Gastroesophageal sphincter (tissue), 3 donors: ENCODE measurements at regions not wholly inside any gene's neighbourhood (a gene's known extent, or its start where the extent isn't known, plus 50 kb on each side); places are given as distances from the start of the nearest gene placed in this dataset.

Source experiments
- POLR2AphosphoS5 ChIP-seq: sonication (generic); formaldehyde crosslinking; IDR thresholded peaks from one replicate; pipeline ENCODE4 v1.6.1; 2017; ENCODE audit warnings: antibody characterized with exemption
- TF ChIP-seq, protein P1 (sequence below), 4 experiments: fragments of 200-600 bp in 2 of 4; fragments of 450-650 bp in 2 of 4; sonication (generic) in 1 of 4; IDR thresholded peaks; one replicate each; pipeline ENCODE4 v1.5.1; 2017 to 2019; ENCODE audit warnings: antibody characterized with exemption in 4 of 4, mild to moderate bottlenecking in 2 of 4, moderate library complexity in 2 of 4

DNA sequence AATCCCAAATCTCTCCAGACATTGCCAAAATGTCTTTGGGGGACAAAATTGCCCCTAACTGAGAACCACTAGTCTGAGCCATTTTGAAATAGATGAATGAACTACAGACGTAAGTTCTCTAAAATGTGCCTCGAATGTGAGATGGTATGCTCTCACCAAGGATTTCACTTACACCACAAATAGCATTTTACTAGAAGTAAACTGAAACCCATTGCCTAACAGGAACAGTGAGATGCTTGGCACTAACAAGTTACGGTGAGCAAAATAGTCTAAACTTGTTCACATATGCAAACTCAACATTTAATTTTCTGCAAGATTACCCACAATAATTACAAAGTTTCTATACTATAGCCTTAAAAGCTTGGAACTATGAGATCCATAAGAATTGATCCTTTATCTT, 343.6 kb upstream of the ESRRG start:
- TF ChIP-seq, protein P1, sequence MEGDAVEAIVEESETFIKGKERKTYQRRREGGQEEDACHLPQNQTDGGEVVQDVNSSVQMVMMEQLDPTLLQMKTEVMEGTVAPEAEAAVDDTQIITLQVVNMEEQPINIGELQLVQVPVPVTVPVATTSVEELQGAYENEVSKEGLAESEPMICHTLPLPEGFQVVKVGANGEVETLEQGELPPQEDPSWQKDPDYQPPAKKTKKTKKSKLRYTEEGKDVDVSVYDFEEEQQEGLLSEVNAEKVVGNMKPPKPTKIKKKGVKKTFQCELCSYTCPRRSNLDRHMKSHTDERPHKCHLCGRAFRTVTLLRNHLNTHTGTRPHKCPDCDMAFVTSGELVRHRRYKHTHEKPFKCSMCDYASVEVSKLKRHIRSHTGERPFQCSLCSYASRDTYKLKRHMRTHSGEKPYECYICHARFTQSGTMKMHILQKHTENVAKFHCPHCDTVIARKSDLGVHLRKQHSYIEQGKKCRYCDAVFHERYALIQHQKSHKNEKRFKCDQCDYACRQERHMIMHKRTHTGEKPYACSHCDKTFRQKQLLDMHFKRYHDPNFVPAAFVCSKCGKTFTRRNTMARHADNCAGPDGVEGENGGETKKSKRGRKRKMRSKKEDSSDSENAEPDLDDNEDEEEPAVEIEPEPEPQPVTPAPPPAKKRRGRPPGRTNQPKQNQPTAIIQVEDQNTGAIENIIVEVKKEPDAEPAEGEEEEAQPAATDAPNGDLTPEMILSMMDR (IDR thresholded peaks at IDR 0.05), result no peak
- TF ChIP-seq POLR2AphosphoS5, result no peak
